ENCODE measurements at regions not wholly inside any gene's neighbourhood (a gene's known extent, or its start where the extent isn't known, plus 50 kb on each side); places are given as distances from the start of the nearest gene placed in this dataset.

DNA sequence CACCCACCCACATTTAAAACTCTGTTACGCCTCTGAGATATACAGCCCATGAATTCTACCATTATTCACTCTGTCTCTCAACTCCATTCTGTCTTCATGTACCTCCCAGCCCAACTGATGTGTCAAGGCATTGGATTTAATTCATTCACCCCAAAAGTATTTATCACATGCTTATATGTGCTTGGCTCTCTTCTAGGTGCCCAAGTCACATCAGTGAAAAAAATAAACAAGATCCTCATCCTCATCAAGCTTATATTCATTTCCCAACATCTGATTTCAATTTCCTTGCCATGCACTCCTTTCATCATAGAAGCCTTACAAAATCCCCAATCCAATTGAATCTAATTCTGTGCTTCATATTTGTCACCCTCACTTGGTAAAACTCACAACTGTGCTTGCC, 967.6 kb downstream of the LTN1 start:
- H4K8ac ChIP-seq (ENCODE audit: low read depth, low read length), result no peak overlapping the region
- H3K79me1 ChIP-seq (ENCODE audit: low read length), result no peaks in the 10 kb centered on the region
- H3K23ac ChIP-seq (ENCODE audit: low read length), result no peak overlapping the region
- H2BK5ac ChIP-seq (ENCODE audit: low read depth, low read length, poor library complexity), result no peak overlapping the region
- WGBS (ENCODE audit: extremely low coverage, insufficient coverage, insufficient read length), result no CpG with 5 or more reads among the region's 1 CpG
- H2BK12ac ChIP-seq (ENCODE audit: low read length), result no peak overlapping the region
- H3K4ac ChIP-seq (ENCODE audit: low read depth, low read length), result no peak overlapping the region
- H4K91ac ChIP-seq (ENCODE audit: low read depth, low read length), result no peak overlapping the region
- H3K27ac ChIP-seq (ENCODE audit: low read depth, low read length), result no peak overlapping the region
- no peak overlapping the region for H3K9ac ChIP-seq (ENCODE audit: low read length)
- no peak overlapping the region for H3K4me3 ChIP-seq (ENCODE audit: low read depth, low read length)
- H2AFZ ChIP-seq (ENCODE audit: insufficient read depth, low read length, poor library complexity), result no peak overlapping the region
- peaks cover 4% of the 10 kb centered on the region for H3K9me3 ChIP-seq (ENCODE audit: insufficient read depth, low read depth, low read length)
- no peaks in the 10 kb centered on the region for H3K36me3 ChIP-seq (ENCODE audit: control insufficient read depth in 1 of 2, insufficient read depth in 2 of 2, low read length in 2 of 2)
- H4K12ac ChIP-seq (ENCODE audit: low read depth, low read length), result no peak overlapping the region
- no peaks in the 10 kb centered on the region for H3K79me2 ChIP-seq (ENCODE audit: control insufficient read depth, insufficient read depth, low read length, poor library complexity)
- no peaks in the 10 kb centered on the region for H3K27me3 ChIP-seq (ENCODE audit: insufficient read depth, low read length)
- no peak overlapping the region for H3K18ac ChIP-seq (ENCODE audit: low read length)
- no peak overlapping the region for H2BK120ac ChIP-seq (ENCODE audit: insufficient read depth, low read length, poor library complexity)
- DNase-seq, result no peak
- no peak overlapping the region for H3K4me2 ChIP-seq (ENCODE audit: low read length)
- no peaks in the 10 kb centered on the region for H3K4me1 ChIP-seq (ENCODE audit: control insufficient read depth in 1 of 2, insufficient read depth in 2 of 2, low read length in 2 of 2)
- H3K14ac ChIP-seq (ENCODE audit: low read length), result no peak overlapping the region
- H2AK5ac ChIP-seq (ENCODE audit: low read length), result no peak overlapping the region

- Histone ChIP-seq H3K14ac (ENCODE audit: low read length) (no peak overlapping the region), H3K4me3 (ENCODE audit: low read depth, low read length) (no peak overlapping the region), H3K27ac (ENCODE audit: low read depth, low read length) (no peak overlapping the region), H2BK120ac (ENCODE audit: insufficient read depth, low read length, poor library complexity) (no peak overlapping the region), H3K9me3 (ENCODE audit: insufficient read depth, low read depth, low read length) (no peaks in the 10 kb centered on the region), H2BK5ac (ENCODE audit: low read depth, low read length, poor library complexity) (no peak overlapping the region), H4K12ac (ENCODE audit: low read depth, low read length) (no peak overlapping the region), H4K8ac (ENCODE audit: low read depth, low read length) (no peak overlapping the region), H3K4ac (ENCODE audit: low read depth, low read length) (no peak overlapping the region), H3K23ac (ENCODE audit: low read length) (no peak overlapping the region), H3K36me3 (ENCODE audit: control insufficient read depth in 1 of 2, insufficient read depth in 2 of 2, low read length in 2 of 2) (no peaks in the 10 kb centered on the region), H3K27me3 (ENCODE audit: insufficient read depth, low read length) (no peaks in the 10 kb centered on the region), H2AK5ac (ENCODE audit: low read length) (no peak overlapping the region), H3K9ac (ENCODE audit: low read length) (no peak overlapping the region), H3K4me1 (ENCODE audit: control insufficient read depth in 1 of 2, insufficient read depth in 2 of 2, low read length in 2 of 2) (no peaks in the 10 kb centered on the region), H3K4me2 (ENCODE audit: low read length) (no peak overlapping the region), H3K79me2 (ENCODE audit: control insufficient read depth, insufficient read depth, low read length, poor library complexity) (no peaks in the 10 kb centered on the region), H3K79me1 (ENCODE audit: low read length) (no peaks in the 10 kb centered on the region), H2BK12ac (ENCODE audit: low read length) (no peak overlapping the region), H3K18ac (ENCODE audit: low read length) (no peak overlapping the region), H4K91ac (ENCODE audit: low read depth, low read length) (no peak overlapping the region), H2AFZ (ENCODE audit: insufficient read depth, low read length, poor library complexity) (no peak overlapping the region)
- DNase-seq, result no peak
- WGBS (ENCODE audit: extremely low coverage, insufficient coverage, insufficient read length), result no CpG with 5 or more reads among the region's 15 CpGs
Observed at GRCh38 chr21:28018741-28019669, 973.7 kb downstream of the LTN1 start.

GRCh38 chr21:28018213-28018612, 974.5 kb downstream of the LTN1 start:
- no peaks in the 10 kb centered on the region for H3K4me1 ChIP-seq (ENCODE audit: control insufficient read depth in 1 of 2, insufficient read depth in 2 of 2, low read length in 2 of 2)
- H3K4me2 ChIP-seq (ENCODE audit: low read length), result no peak overlapping the region
- H3K36me3 ChIP-seq (ENCODE audit: control insufficient read depth in 1 of 2, insufficient read depth in 2 of 2, low read length in 2 of 2), result no peaks in the 10 kb centered on the region
- no peak overlapping the region for H2AFZ ChIP-seq (ENCODE audit: insufficient read depth, low read length, poor library complexity)
- no peaks in the 10 kb centered on the region for H3K9me3 ChIP-seq (ENCODE audit: insufficient read depth, low read depth, low read length)
- H3K23ac ChIP-seq (ENCODE audit: low read length), result no peak overlapping the region
- no peak overlapping the region for H4K12ac ChIP-seq (ENCODE audit: low read depth, low read length)
- no peak overlapping the region for H3K4me3 ChIP-seq (ENCODE audit: low read depth, low read length)
- no peak overlapping the region for H4K8ac ChIP-seq (ENCODE audit: low read depth, low read length)
- H3K9ac ChIP-seq (ENCODE audit: low read length), result no peak overlapping the region
- no peak overlapping the region for H2AK5ac ChIP-seq (ENCODE audit: low read length)
- no peak overlapping the region for H3K27ac ChIP-seq (ENCODE audit: low read depth, low read length)
- no peak for DNase-seq
- no peaks in the 10 kb centered on the region for H3K79me2 ChIP-seq (ENCODE audit: control insufficient read depth, insufficient read depth, low read length, poor library complexity)
- no peak overlapping the region for H2BK120ac ChIP-seq (ENCODE audit: insufficient read depth, low read length, poor library complexity)
- H3K27me3 ChIP-seq (ENCODE audit: insufficient read depth, low read length), result no peaks in the 10 kb centered on the region
- WGBS (ENCODE audit: extremely low coverage, insufficient coverage, insufficient read length), result no CpG with 5 or more reads among the region's 9 CpGs
- H2BK12ac ChIP-seq (ENCODE audit: low read length), result no peak overlapping the region
- no peak overlapping the region for H4K91ac ChIP-seq (ENCODE audit: low read depth, low read length)
- H3K79me1 ChIP-seq (ENCODE audit: low read length), result no peaks in the 10 kb centered on the region
- no peak overlapping the region for H3K18ac ChIP-seq (ENCODE audit: low read length)
- no peak overlapping the region for H3K14ac ChIP-seq (ENCODE audit: low read length)
- no peak overlapping the region for H3K4ac ChIP-seq (ENCODE audit: low read depth, low read length)
- no peak overlapping the region for H2BK5ac ChIP-seq (ENCODE audit: low read depth, low read length, poor library complexity)

- Histone ChIP-seq H3K79me2 (ENCODE audit: control insufficient read depth, insufficient read depth, low read length, poor library complexity) (no peaks in the 10 kb centered on the region), H3K9me3 (ENCODE audit: insufficient read depth, low read depth, low read length) (no peaks in the 10 kb centered on the region), H3K36me3 (ENCODE audit: control insufficient read depth in 1 of 2, insufficient read depth in 2 of 2, low read length in 2 of 2) (no peaks in the 10 kb centered on the region), H3K4me3 (ENCODE audit: low read depth, low read length) (no peak overlapping the region), H3K4me2 (ENCODE audit: low read length) (no peak overlapping the region), H4K12ac (ENCODE audit: low read depth, low read length) (no peak overlapping the region), H3K4ac (ENCODE audit: low read depth, low read length) (no peak overlapping the region), H3K9ac (ENCODE audit: low read length) (no peak overlapping the region), H4K91ac (ENCODE audit: low read depth, low read length) (no peak overlapping the region), H2AK5ac (ENCODE audit: low read length) (no peak overlapping the region), H3K4me1 (ENCODE audit: control insufficient read depth in 1 of 2, insufficient read depth in 2 of 2, low read length in 2 of 2) (no peaks in the 10 kb centered on the region), H3K27me3 (ENCODE audit: insufficient read depth, low read length) (no peaks in the 10 kb centered on the region), H2BK12ac (ENCODE audit: low read length) (no peak overlapping the region), H4K8ac (ENCODE audit: low read depth, low read length) (no peak overlapping the region), H3K79me1 (ENCODE audit: low read length) (no peaks in the 10 kb centered on the region), H3K27ac (ENCODE audit: low read depth, low read length) (no peak overlapping the region), H2AFZ (ENCODE audit: insufficient read depth, low read length, poor library complexity) (no peak overlapping the region), H2BK120ac (ENCODE audit: insufficient read depth, low read length, poor library complexity) (no peak overlapping the region), H3K18ac (ENCODE audit: low read length) (no peak overlapping the region), H3K23ac (ENCODE audit: low read length) (no peak overlapping the region), H2BK5ac (ENCODE audit: low read depth, low read length, poor library complexity) (no peak overlapping the region), H3K14ac (ENCODE audit: low read length) (no peak overlapping the region)
- WGBS (ENCODE audit: extremely low coverage, insufficient coverage, insufficient read length), result no CpG with 5 or more reads among the region's 1 CpG
- peak in 1 of 2 donors; percentile 28 for DNase-seq
Observed at GRCh38 chr21:28016571-28016970, 976.1 kb downstream of the LTN1 start.
